ENCODE measurements at regions not wholly inside any gene's neighbourhood (a gene's known extent, or its start where the extent isn't known, plus 50 kb on each side); places are given as distances from the start of the nearest gene placed in this dataset.

DNA sequence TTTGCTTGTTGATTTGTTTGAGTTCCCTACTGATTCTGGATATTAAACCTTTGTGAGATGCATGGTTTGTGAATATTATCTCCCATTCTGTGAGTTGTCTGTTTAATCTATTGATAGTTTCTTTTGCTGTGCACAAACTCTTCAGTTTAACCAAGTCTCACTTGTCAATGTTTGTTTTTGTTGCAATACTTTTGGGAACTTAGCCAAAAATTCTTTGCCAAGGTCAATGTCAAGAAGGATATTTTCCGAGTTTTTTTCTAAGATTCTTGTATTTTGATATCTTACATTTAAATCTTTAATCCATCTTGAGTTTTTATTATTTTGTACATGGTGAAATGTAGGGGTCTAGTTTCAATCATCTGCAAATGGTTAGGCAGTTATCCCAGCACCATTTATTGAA, 1230.7 kb upstream of the NCAM2 start:
- TF ChIP-seq, protein P1, sequence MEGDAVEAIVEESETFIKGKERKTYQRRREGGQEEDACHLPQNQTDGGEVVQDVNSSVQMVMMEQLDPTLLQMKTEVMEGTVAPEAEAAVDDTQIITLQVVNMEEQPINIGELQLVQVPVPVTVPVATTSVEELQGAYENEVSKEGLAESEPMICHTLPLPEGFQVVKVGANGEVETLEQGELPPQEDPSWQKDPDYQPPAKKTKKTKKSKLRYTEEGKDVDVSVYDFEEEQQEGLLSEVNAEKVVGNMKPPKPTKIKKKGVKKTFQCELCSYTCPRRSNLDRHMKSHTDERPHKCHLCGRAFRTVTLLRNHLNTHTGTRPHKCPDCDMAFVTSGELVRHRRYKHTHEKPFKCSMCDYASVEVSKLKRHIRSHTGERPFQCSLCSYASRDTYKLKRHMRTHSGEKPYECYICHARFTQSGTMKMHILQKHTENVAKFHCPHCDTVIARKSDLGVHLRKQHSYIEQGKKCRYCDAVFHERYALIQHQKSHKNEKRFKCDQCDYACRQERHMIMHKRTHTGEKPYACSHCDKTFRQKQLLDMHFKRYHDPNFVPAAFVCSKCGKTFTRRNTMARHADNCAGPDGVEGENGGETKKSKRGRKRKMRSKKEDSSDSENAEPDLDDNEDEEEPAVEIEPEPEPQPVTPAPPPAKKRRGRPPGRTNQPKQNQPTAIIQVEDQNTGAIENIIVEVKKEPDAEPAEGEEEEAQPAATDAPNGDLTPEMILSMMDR (IDR thresholded peaks at IDR 0.05; ENCODE audit: low read length): no peak
- TF ChIP-seq EZH2 (optimal IDR thresholded peaks at IDR 0.05; ENCODE audit: low read depth, low read length): no peak
- no peak for TF ChIP-seq EZH2phosphoT487 (IDR thresholded peaks at IDR 0.05; ENCODE audit: low read length)

All from MM.1S (cell line).